ENCODE measurements at regions not wholly inside any gene's neighbourhood (a gene's known extent, or its start where the extent isn't known, plus 50 kb on each side); places are given as distances from the start of the nearest gene placed in this dataset.
"Not testable (repeated sequence)": the region's sequence is repeated elsewhere in the genome, so short reads cannot be mapped to it uniquely, and the experiment has no call there.

GRCh38 chr12:131457331-131458047 is 253.4 kb upstream of the SFSWAP start:
- DNase-seq (ENCODE audit: low read depth) = no peak

- DNase-seq (ENCODE audit: low read depth) = no peak
Measured at GRCh38 chr12:131458048-131458374, 252.9 kb upstream of the SFSWAP start.

- DNase-seq (ENCODE audit: low read depth) = no peak
Measured at GRCh38 chr12:131458931-131459772, 251.7 kb upstream of the SFSWAP start.

DNA sequence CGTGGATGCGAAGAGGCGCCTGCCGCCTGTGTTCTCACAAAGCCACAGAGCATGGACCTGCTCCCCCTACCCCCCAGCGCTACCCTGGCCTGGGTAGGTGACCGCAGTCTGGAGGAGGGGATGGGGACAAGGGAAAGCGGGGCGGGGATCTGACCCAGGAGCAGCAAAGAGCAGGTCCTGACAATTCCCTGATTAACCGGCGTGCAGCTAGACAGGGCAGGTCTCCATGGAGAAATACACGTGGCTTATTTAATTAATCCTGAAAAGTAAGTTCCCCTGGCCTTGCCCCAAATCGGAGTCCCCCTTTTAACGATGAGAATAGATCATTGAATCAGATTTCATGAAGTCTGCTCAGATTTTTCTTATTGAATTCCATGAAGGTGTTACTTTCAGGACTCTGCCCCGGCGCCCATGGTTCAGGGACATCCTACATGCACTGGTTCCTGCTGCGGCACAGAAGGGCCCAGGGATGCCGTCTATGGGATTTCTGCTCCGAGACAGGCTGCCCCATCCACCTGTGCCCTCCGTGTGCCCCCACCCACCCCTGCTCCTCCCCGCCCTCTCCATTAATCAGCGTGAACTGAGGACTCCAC is 251.0 kb upstream of the SFSWAP start:
- no peak for DNase-seq (ENCODE audit: low read depth)

GRCh38 chr12:131460520-131460919 is 250.4 kb upstream of the SFSWAP start:
- DNase-seq (ENCODE audit: low read depth) = no peak

GRCh38 chr12:131461096-131461495 is 249.8 kb upstream of the SFSWAP start:
- no peak for DNase-seq (ENCODE audit: low read depth)

DNA sequence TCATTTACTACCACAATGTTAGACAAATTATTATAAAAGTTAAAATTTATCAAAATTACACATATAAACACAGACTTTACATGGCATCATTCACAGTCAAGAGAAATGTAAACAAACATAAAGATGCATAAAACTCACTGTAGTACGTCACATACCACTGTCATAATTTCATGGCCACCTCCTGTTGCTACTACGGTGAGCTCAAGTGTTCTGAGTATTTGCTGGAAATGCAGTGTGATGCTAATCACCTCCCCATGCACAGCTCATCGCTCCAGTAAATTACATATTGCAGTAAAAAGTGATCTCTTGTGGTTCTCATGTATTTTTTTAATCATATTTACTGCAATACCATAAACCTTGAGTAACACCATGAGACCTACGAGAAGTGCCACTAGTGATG is 247.7 kb upstream of the SFSWAP start:
- DNase-seq (ENCODE audit: low read depth) = no peak

DNA sequence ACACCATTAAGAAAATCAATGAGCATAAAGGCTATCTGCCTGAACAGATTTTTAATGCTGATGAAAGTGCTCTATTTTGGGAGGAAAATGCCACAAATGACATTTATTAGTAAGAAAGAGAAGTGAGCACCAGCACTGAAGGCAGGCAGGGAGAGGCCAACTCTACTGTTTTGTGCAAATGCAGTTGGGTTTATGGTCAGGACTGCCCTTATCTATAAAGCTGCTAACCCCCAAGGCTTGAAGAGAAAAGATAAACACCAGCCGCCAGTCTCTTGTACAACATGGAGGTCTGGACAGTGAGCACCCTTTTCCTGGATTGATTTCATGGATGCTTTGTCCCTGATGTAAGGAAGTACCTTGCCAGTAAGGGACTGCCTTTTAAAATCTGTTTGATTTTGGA is 246.8 kb upstream of the SFSWAP start:
- no peak for DNase-seq (ENCODE audit: low read depth)

DNA sequence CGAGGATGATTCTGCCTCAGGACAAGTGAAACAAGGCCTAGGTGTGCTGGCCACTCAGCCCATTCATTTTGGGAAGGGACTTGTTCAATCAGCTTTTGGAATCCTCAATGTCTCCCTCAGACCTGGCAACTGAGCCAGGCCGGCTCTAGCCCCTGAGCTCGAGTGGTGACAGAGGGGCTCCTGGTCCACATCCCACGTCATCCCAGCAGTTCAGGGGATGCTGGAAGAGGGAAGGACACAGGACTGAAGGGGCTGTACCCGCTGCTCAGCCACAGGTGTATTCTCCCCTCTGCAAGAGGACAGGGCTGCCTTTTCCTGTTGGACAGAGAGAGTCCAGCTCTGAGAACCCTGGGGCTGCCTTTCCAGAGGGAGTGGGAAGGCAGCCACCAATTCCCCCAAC is 244.6 kb upstream of the SFSWAP start:
- DNase-seq (ENCODE audit: low read depth) = no peak

- DNase-seq (ENCODE audit: low read depth) = no peak
Measured at GRCh38 chr12:131466932-131467331, 244.0 kb upstream of the SFSWAP start.

DNA sequence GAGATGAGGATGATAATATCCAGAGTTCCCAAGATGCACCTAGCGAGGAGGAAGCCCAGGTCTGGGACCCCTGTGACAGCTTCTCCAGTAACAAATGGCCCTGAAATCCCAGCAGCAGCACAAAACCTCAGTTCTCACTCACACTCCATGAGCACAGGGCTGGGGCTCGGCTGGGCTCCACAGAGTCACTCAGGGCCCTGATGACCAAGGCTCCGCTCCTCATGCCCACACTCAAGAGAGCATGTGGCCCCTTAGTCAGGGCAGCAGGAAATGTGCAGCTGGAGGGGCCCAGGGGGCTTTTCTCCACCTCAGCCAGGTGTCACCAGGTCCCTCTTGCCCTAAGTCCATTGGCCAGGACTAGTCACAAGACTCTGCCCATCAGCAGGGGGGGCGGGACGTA is 242.7 kb upstream of the SFSWAP start:
- no peak for DNase-seq (ENCODE audit: low read depth)

DNA sequence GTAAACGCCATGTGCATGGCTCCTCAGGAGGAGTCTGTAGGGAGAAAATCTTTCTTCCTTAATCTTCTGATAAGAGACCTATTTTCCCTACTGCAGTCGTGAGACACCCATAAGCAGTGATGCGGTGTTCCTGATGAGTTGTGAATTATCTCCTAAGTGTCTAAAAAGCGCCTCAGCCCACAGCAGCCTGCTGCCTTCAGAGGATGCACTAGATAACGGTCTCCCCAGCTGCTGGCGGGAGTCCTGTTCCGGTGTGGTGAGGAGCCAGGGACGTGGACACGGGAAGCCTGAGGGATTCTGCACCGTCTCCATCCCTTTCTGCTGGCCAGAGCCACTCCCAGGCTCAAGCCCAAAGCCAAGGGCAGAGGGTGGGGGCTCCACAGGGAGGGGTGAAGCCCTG is 240.9 kb upstream of the SFSWAP start:
- DNase-seq (ENCODE audit: low read depth) = not testable (repeated sequence)

GRCh38 chr12:131471271-131471905 is 239.5 kb upstream of the SFSWAP start:
- no peak for DNase-seq (ENCODE audit: low read depth)

GRCh38 chr12:131471946-131472732 is 238.8 kb upstream of the SFSWAP start:
- DNase-seq (ENCODE audit: low read depth) = no peak

- no peak for DNase-seq (ENCODE audit: low read depth)
Measured at GRCh38 chr12:131473261-131473660, 237.6 kb upstream of the SFSWAP start.

DNA sequence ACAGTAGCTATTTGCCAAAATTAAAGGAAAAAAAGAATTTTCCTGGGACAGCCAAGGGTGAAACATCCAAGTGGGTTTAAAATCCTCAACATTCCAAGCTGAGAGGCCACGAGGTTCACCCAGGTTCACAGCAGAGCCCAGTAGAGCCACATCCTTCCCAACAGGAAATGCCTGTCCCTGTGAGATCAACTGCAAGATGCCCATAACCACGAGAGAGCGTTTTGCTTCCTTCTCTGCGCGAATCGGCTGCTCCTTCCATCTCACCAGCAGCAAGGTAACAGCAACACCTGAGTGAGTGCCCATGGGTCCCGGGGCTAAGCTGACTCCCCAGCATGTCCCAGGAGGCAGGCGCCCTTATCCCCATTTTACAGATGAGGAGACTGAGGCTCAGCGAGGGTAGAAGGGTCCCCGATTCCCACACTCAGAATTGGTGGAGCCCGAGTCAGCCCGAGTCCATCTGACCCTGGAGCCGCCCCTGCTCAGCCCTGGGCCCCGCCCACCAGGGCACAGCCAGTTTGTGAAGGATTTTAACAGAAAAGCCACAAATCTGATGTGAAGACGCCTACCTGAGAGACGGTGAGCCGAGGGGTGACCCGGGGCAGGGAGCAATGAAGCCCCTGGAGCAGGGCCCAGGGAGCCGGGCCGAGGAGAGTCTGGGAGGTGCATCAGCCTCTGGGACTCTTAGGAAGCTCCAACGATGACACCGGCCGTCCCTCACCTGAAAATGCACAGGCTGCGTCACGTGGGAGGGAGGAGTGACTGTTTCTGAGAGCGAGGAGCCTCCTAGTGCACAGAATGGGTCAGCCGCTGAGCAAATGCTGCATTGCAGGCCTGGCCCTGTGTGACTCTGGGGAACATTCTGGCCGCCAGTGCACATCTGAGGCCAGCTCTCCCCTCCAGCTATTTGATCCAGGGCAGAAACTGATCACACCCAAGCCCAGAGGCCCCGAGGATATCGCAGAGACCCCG is 236.9 kb upstream of the SFSWAP start:
- DNase-seq (ENCODE audit: low read depth) = no peak

GRCh38 chr12:131475012-131475411 is 235.9 kb upstream of the SFSWAP start:
- not testable (repeated sequence) for DNase-seq (ENCODE audit: low read depth)

DNA sequence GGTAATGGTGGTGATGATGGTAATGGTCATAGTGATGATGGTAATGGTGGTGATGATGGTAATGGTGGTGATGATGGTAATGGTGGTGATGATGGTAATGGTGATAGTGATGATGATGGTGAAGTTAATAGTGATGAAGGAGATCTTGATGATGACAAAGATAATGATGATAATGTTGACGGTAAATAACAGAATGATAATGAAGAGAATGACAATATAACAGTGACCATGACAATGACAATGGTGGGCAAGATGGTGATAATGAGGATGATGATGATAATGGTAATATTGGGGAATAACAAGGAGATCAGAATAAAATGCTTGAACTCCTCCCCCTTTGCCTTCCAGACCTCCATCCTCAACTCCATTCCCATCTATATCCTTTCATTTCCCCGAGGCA is 233.3 kb upstream of the SFSWAP start:
- DNase-seq (ENCODE audit: low read depth) = no peak

DNA sequence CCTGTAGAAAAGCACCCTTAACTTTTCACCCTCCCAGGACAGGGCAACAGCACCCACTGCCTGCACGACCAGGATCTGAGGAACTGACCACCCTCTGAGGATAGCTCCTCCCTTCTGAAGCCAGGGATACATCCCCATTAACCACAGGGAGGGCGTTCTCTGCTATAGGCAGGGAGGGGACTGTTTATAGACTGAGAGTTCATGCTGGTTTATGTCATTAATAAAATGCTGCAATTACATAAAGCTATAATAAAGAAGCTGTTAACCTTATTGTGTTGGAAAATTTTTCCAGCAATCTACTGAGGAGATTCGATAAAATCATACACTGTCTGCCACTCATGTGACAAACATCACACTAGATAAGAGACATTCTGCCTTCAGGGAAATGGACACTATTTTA is 232.4 kb upstream of the SFSWAP start:
- DNase-seq (ENCODE audit: low read depth) = no peak

GRCh38 chr12:131482199-131482598 is 228.7 kb upstream of the SFSWAP start:
- no peak for DNase-seq (ENCODE audit: low read depth)

DNA sequence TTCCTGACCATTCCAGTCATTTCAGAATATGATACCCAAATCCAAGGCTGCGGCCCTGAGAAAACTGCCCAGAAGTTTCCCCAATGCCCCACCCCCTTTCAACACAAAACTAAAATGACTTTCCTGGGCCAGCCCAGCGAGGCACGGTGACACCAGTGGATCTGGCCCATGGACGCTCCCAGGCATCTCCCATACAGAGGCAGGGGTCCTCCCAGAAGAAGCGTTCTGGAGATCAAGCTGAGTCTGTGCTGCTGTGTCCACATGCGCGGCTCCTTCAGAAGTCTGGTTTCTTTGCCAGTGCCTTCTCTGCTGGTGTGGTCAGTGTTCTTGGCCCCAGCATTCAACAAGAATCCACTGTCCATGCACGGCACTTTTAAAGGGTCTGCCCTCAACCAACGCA is 228.2 kb upstream of the SFSWAP start:
- DNase-seq (ENCODE audit: low read depth) = no peak
